ENCODE measurements at regions not wholly inside any gene's neighbourhood (a gene's known extent, or its start where the extent isn't known, plus 50 kb on each side); places are given as distances from the start of the nearest gene placed in this dataset.
"Not testable (repeated sequence)": the region's sequence is repeated elsewhere in the genome, so short reads cannot be mapped to it uniquely, and the experiment has no call there.

GRCh38 chr3:67200618-67201017 is 202.5 kb downstream of the KBTBD8 start:
- no peaks in the 10 kb centered on the region for H3K36me3 Mint-ChIP-seq (ENCODE audit: low read depth)
- ATAC-seq (no peak), DNase-seq (no peak)
- H3K4me3 Mint-ChIP-seq: no peak overlapping the region
- H3K27ac Mint-ChIP-seq: no peak overlapping the region
- H3K4me1 Mint-ChIP-seq: no peaks in the 10 kb centered on the region
- H3K9me3 Mint-ChIP-seq: no peaks in the 10 kb centered on the region
- H3K27me3 Mint-ChIP-seq: no peaks in the 10 kb centered on the region

- H3K36me3 Mint-ChIP-seq (ENCODE audit: low read depth): no peaks in the 10 kb centered on the region
These were observed 202.9 kb downstream of the KBTBD8 start for GRCh38 chr3:67201026-67201425.

DNA sequence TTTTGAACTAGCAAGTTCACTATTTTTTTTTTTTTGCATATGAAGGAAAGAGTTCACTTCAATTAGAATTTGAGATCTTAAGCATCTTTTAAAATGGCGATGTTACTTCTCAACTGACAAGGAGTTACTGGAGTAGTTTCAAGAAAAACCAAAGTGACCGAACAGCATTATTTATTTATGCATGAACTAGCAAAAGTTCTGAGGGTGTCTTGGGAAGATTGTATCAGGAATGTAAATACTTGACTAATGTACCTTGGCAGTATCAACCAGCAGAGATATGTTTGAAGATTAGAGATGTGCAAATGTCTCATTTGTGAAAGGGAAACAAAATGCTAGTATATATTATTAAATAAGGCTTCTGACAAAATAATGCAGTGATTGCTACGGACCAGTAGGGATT is 203.9 kb downstream of the KBTBD8 start:
- DNase-seq (no peak), ATAC-seq (no peak)
- Mint-ChIP-seq H3K27me3 (peaks cover under 1% of the 10 kb centered on the region), H3K4me1 (no peaks in the 10 kb centered on the region), H3K4me3 (no peak overlapping the region), H3K36me3 (ENCODE audit: low read depth) (no peaks in the 10 kb centered on the region), H3K27ac (no peak overlapping the region), H3K9me3 (no peaks in the 10 kb centered on the region)

More at GRCh38 chr3:67201026-67201425, 202.9 kb downstream of the KBTBD8 start:
- no peak overlapping the region for H3K27ac Mint-ChIP-seq
- H3K27me3 Mint-ChIP-seq: no peaks in the 10 kb centered on the region
- no peaks in the 10 kb centered on the region for H3K4me1 Mint-ChIP-seq
- DNase-seq (no peak), ATAC-seq (no peak)
- H3K9me3 Mint-ChIP-seq: no peaks in the 10 kb centered on the region
- H3K4me3 Mint-ChIP-seq: no peak overlapping the region

- no peaks in the 10 kb centered on the region for H3K36me3 Mint-ChIP-seq (ENCODE audit: low read depth)
- ATAC-seq: no peak
- DNase-seq: no peak
- no peaks in the 10 kb centered on the region for H3K9me3 Mint-ChIP-seq
- no peaks in the 10 kb centered on the region for H3K4me1 Mint-ChIP-seq
- peaks cover 2% of the 10 kb centered on the region for H3K27me3 Mint-ChIP-seq
- H3K27ac Mint-ChIP-seq: no peak overlapping the region
- no peak overlapping the region for H3K4me3 Mint-ChIP-seq
These were observed 206.8 kb downstream of the KBTBD8 start for GRCh38 chr3:67204951-67205350.

GRCh38 chr3:67215690-67216089 is 217.6 kb downstream of the KBTBD8 start:
- DNase-seq: no peak
- no peaks in the 10 kb centered on the region for H3K36me3 Mint-ChIP-seq (ENCODE audit: low read depth)
- H3K9me3 Mint-ChIP-seq: no peaks in the 10 kb centered on the region
- no peak overlapping the region for H3K27ac Mint-ChIP-seq
- no peaks in the 10 kb centered on the region for H3K4me1 Mint-ChIP-seq
- H3K27me3 Mint-ChIP-seq: no peaks in the 10 kb centered on the region
- ATAC-seq: no peak
- no peak overlapping the region for H3K4me3 Mint-ChIP-seq

DNA sequence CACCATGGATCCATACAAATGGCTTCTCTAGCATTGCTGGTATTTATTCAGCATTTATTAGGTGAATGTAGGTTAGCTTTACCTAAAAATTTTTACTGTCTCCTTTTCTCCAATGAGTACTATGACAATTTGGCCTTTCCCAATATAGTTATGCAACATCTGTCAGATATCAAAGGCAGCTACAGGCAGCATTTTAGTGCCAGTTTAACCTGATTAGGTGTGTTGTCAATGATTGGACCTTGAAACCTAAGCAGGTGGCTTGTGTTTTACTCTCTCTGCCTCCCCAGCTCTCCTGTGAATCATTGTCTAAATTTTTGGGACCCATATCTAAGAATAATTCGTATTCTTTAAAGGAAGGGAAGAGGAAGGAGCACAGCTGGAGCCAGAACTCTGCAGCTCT is 228.9 kb downstream of the KBTBD8 start:
- Mint-ChIP-seq H3K4me1 (no peaks in the 10 kb centered on the region), H3K36me3 (ENCODE audit: low read depth) (no peaks in the 10 kb centered on the region), H3K9me3 (no peaks in the 10 kb centered on the region), H3K27ac (no peak overlapping the region), H3K4me3 (no peak overlapping the region), H3K27me3 (no peaks in the 10 kb centered on the region)
- ATAC-seq: no peak
- DNase-seq: no peak

DNA sequence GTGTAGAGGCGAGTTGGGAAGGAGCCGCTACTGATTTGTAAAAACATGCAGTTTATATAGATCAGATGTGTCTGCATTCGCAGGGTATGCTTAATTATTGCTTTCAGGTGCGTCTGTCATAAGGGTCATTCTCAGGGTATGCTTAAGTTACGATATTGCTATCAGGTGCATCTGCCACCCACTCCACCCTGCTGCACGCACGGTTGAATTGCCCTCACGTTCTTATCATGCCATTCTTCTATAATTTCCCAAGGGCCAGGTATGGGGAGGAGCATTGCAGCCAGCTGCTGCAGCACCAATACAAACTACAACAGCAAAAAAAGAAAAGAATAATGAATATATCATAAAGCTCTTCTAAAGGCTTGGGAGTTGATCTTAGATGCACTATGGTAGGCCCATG is 230.0 kb downstream of the KBTBD8 start:
- no peaks in the 10 kb centered on the region for H3K36me3 Mint-ChIP-seq (ENCODE audit: low read depth)
- H3K9me3 Mint-ChIP-seq: no peaks in the 10 kb centered on the region
- ATAC-seq: no peak

GRCh38 chr3:67232642-67233041 is 234.5 kb downstream of the KBTBD8 start:
- Mint-ChIP-seq H3K27ac (no peak overlapping the region), H3K36me3 (ENCODE audit: low read depth) (no peaks in the 10 kb centered on the region), H3K4me3 (no peak overlapping the region), H3K27me3 (no peaks in the 10 kb centered on the region), H3K9me3 (no peaks in the 10 kb centered on the region), H3K4me1 (no peaks in the 10 kb centered on the region)
- DNase-seq (no peak), ATAC-seq (no peak)

More for the DNA sequence above, 230.0 kb downstream of the KBTBD8 start:
- Mint-ChIP-seq H3K4me1 (no peaks in the 10 kb centered on the region), H3K27ac (no peak overlapping the region), H3K27me3 (no peaks in the 10 kb centered on the region), H3K4me3 (no peak overlapping the region)
- DNase-seq: no peak

DNA sequence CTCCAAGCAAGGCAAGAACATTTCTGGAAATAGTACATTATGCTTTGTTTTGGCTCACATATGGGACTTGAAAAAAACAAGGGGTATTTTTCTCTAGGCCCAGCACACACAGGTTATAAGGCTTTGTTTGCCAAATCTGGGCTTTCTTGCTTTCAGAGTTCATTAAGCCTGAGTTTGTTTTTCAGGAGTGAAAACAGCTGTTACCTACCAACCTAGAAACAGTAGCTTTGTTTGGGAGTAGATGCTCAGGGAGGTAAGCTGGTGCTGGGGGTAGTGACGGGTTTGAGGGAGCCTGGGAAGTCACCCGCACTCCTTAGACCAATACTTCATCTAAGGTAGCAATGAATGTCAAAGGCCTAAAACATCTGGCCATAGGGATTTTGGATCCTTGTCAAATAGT is 241.2 kb downstream of the KBTBD8 start:
- ATAC-seq (no peak), DNase-seq (no peak)
- Mint-ChIP-seq H3K9me3 (no peaks in the 10 kb centered on the region), H3K4me1 (no peaks in the 10 kb centered on the region), H3K27me3 (no peaks in the 10 kb centered on the region), H3K36me3 (ENCODE audit: low read depth) (no peaks in the 10 kb centered on the region), H3K27ac (no peak overlapping the region), H3K4me3 (no peak overlapping the region)

DNA sequence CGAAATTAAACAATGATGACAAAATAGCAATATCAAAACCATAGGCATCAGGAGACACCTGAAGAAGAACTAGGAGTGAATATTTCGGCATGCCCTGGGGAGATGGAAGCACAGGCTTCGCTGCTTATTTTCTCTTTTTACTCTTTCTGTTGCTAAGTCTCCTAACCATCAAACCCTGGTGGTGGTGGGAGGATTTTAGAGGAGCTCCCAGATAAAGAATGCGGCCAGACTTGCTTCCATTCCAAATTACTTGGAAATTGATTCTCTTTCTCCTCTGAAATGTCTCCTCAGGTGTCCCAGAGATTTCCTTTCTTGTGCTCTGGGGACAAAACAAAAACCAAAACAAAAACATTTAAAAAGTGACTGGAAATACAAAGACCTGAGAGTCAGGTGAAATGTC is 243.0 kb downstream of the KBTBD8 start:
- Mint-ChIP-seq H3K27ac (no peak overlapping the region), H3K4me3 (no peak overlapping the region), H3K4me1 (no peaks in the 10 kb centered on the region), H3K36me3 (ENCODE audit: low read depth) (no peaks in the 10 kb centered on the region), H3K9me3 (no peaks in the 10 kb centered on the region), H3K27me3 (no peaks in the 10 kb centered on the region)
- DNase-seq (no peak), ATAC-seq (no peak)

DNA sequence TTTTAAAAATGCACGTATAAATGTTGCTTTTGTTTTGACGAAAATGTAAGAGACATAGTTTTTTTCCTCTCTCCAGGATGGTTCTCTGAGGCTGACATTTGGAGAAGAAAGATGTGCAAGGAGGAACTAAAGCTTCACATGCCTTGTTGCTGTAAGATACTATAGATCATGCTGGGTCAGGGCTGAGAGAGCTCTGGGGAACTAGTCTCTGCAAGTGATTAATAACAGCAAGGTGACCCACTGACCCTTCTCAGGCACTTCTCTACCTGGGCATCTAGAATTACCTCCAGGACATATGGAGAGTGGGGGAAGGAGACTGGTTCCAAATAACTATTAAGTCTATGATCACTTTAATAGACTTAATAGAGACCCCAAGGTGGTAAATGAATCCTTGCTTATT is 246.0 kb downstream of the KBTBD8 start:
- H3K27ac Mint-ChIP-seq: no peak overlapping the region
- H3K9me3 Mint-ChIP-seq: no peaks in the 10 kb centered on the region
- no peak for ATAC-seq
- H3K4me1 Mint-ChIP-seq: no peaks in the 10 kb centered on the region
- DNase-seq: no peak
- no peaks in the 10 kb centered on the region for H3K36me3 Mint-ChIP-seq (ENCODE audit: low read depth)
- no peaks in the 10 kb centered on the region for H3K27me3 Mint-ChIP-seq
- no peak overlapping the region for H3K4me3 Mint-ChIP-seq

DNA sequence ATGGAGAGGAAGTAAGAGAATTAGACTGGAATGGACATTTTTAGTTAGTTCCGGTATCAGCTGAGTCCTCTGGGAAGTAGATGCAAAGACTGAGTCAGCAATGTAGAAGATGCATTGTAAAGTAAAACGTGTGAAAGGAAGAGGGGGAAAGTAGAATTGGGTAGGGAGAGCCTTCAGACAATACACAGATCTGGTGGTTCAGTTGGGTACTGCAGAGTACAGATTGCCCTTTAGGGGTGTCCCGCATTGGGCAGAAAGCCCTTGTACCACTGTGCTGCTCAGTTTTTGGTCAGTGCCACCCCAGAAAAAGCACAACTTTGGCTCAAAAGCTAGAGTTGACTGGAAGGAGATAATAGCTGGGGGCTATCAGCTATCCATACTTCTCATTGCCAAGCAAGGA is 247.4 kb downstream of the KBTBD8 start:
- no peak for ATAC-seq
- no peaks in the 10 kb centered on the region for H3K4me1 Mint-ChIP-seq
- H3K9me3 Mint-ChIP-seq: no peaks in the 10 kb centered on the region
- no peaks in the 10 kb centered on the region for H3K27me3 Mint-ChIP-seq
- no peaks in the 10 kb centered on the region for H3K36me3 Mint-ChIP-seq (ENCODE audit: low read depth)
- no peak for DNase-seq
- no peak overlapping the region for H3K4me3 Mint-ChIP-seq
- no peak overlapping the region for H3K27ac Mint-ChIP-seq

DNA sequence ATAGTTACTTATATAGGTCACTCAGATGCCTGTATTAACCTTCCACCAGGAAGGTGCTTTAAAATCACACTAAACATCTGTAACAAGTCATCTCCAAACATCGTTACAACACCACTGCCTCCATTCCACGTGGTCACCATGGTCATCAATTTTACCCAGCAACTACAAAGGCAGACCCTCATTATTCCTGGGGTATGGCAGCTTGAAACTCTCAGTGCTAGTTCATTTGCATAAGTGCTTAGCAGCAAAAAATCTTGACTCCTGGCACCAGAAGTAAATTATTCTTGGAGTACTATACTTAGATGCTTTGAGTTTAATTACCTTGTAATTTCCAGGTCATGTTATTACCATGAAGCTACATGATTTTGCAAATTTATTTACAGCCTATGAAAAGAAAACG is 250.6 kb downstream of the KBTBD8 start:
- Mint-ChIP-seq H3K36me3 (ENCODE audit: low read depth) (no peaks in the 10 kb centered on the region), H3K27me3 (no peaks in the 10 kb centered on the region), H3K27ac (no peak overlapping the region), H3K9me3 (peaks cover 14% of the 10 kb centered on the region), H3K4me3 (no peak overlapping the region), H3K4me1 (no peaks in the 10 kb centered on the region)
- DNase-seq (no peak), ATAC-seq (no peak)

DNA sequence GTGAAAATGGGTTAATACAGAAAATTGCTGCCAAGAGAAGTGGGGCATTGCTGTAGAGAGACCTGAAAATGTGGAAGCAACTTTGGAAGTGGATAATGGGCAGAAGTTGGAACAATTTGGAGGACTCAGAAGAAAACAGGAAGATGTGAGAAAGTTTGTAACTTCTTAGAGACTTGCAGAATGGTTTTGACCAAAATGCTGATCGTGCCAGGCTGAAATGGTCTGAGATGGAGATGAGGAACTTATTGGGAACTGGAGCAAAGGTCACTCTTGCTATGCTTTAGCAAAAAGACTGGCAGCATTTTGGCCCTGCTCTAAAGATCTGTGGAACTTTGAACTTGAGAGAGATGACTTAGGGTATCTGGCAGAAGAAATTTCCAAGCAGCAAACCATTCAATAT is 254.8 kb downstream of the KBTBD8 start:
- H3K36me3 Mint-ChIP-seq (ENCODE audit: low read depth); DNase-seq; H3K27me3 Mint-ChIP-seq; H3K27ac Mint-ChIP-seq; H3K4me3 Mint-ChIP-seq; H3K4me1 Mint-ChIP-seq; ATAC-seq: not testable (repeated sequence)
- H3K9me3 Mint-ChIP-seq: peaks cover 28% of the 10 kb centered on the region

DNA sequence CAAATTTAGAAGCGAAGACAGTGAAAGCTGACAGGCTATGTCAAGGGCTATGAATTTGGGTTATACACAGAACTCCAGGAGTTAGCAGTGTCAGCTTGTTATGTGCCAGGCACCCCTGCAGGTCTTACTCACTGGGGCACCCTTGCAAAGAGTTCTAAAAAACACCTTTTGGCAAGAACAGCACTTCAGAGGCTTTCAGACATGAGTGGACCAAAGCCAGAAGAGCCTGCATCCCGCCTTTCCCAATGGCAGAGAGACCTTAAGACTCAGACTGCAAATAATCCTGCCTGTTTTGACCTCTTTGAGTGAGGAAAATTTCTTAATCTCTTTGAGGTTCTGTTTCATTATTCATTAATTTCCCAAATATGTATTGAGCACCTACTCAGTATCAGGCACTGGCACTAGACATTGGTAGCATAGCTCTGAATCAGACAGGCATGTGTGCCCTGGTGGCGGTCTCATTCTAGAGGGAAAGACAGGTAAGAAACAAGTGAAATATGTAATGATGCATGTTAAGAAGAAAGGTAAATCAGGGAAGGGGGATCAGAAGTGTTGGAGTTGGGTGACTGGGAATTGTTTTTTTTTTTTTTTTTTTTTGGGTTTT is 280.0 kb downstream of the KBTBD8 start:
- Mint-ChIP-seq H3K36me3 (ENCODE audit: low read depth) (peaks cover 5% of the 10 kb centered on the region), H3K4me1 (no peaks in the 10 kb centered on the region), H3K27me3 (no peaks in the 10 kb centered on the region), H3K27ac (no peak overlapping the region), H3K9me3 (peaks cover 10% of the 10 kb centered on the region), H3K4me3 (no peak overlapping the region)
- DNase-seq (no peak), ATAC-seq (no peak)

GRCh38 chr3:67286586-67286985 is 288.5 kb downstream of the KBTBD8 start:
- no peak overlapping the region for H3K27ac Mint-ChIP-seq
- peaks cover 12% of the 10 kb centered on the region for H3K4me1 Mint-ChIP-seq
- H3K27me3 Mint-ChIP-seq: peaks cover 3% of the 10 kb centered on the region
- DNase-seq (no peak), ATAC-seq (no peak)
- peaks cover 12% of the 10 kb centered on the region for H3K9me3 Mint-ChIP-seq
- peaks cover 3% of the 10 kb centered on the region for H3K36me3 Mint-ChIP-seq (ENCODE audit: low read depth)
- no peak overlapping the region for H3K4me3 Mint-ChIP-seq
